OCI-LY7 (cell line): ENCODE measurements at regions not wholly inside any gene's neighbourhood (a gene's known extent, or its start where the extent isn't known, plus 50 kb on each side); places are given as distances from the start of the nearest gene placed in this dataset.

Experiments used
- CTCF ChIP-seq: fragments of 200-600 bp; sonication (generic); conservative IDR thresholded peaks from 2 replicates; pipeline ENCODE4 v1.5.1; 2014; ENCODE audit warnings: mild to moderate bottlenecking, antibody characterized with exemption, low read length, moderate library complexity, mixed read lengths
- EZH2phosphoT487 ChIP-seq: fragments of 200-600 bp; sonication (generic); IDR thresholded peaks from 2 replicates; pipeline ENCODE4 v1.6.1; 2018; ENCODE audit warnings: low read depth, borderline replicate concordance, mild to moderate bottlenecking, mixed run types, antibody characterized with exemption, low read length, moderate library complexity, mixed read lengths

- TF ChIP-seq CTCF (no peak), EZH2phosphoT487 (no peak)
Observed at GRCh38 chrX:7690842-7691241, 152.1 kb upstream of the VCX start.
